Fibroblast of skin of right biceps (primary cell): ENCODE measurements at regions not wholly inside any gene's neighbourhood (a gene's known extent, or its start where the extent isn't known, plus 50 kb on each side); places are given as distances from the start of the nearest gene placed in this dataset.
"Not testable (repeated sequence)": the region's sequence is repeated elsewhere in the genome, so short reads cannot be mapped to it uniquely, and the experiment has no call there.

Source experiments
- DNase-seq: peaks from one replicate; pipeline ENCODE4 v3.0.0-alpha.2; 2013

DNA sequence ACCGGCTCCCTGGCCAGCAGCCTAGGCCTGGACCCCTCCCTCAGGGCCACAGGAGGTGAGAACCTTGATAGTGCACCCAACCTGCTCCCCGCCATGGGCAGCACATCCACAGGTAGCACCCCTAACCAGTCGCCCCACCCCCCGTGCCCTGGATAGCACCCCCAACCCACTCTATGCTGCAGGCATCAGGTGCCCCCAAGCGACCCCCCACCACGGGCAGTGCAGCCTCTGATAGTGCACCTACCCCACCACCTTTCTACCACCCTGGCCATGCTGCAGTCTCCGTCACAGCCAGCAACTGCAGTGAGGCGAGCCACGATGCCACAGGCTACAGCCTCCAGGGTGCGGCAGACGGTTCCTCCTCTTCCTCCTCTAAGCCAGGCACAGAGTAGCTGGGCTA, 55.6 kb downstream of the SOWAHC start:
- DNase-seq = no peak

DNA sequence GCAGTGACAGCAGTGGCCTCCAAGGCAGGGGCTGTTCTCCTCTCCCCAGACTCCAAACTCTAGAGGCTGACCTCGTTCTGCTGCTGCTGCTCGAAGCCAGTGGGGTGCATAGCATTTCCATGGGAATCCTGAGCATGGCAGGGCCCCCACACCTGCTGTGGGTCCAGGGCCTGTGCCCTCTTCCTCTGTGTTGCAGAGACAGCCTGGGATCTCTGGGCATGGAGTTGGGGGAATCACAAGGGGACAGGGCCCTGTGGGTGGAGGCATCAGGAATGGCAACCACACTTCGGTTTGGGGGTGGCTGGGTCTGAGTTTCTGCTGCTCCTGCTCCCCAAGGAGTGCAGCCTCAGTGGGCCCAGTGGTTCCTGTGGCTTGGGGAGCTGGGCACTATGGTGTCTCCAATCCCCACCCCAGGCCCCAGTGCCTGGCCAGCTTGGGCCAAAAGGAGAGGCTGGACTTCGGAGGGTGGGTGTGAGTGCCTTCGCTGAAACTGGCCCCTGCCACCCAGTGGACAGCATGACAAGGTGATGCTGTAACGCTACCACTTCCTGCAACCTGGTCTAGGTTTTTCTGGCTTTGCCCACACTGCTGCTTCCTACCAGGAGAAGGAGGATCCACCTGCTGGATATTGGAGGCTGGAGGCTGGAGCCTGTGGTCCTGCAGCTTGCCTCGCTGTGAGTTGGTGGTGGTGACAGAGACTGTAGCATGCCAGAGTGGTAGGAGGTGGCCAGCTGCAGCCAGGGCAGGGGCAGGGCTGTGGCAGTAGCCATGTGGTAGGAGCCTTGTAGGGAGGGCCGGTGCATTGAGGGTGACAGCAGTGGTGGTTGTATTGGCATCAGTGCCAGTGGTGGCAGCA, 56.6 kb downstream of the SOWAHC start:
- DNase-seq = no peak

DNA sequence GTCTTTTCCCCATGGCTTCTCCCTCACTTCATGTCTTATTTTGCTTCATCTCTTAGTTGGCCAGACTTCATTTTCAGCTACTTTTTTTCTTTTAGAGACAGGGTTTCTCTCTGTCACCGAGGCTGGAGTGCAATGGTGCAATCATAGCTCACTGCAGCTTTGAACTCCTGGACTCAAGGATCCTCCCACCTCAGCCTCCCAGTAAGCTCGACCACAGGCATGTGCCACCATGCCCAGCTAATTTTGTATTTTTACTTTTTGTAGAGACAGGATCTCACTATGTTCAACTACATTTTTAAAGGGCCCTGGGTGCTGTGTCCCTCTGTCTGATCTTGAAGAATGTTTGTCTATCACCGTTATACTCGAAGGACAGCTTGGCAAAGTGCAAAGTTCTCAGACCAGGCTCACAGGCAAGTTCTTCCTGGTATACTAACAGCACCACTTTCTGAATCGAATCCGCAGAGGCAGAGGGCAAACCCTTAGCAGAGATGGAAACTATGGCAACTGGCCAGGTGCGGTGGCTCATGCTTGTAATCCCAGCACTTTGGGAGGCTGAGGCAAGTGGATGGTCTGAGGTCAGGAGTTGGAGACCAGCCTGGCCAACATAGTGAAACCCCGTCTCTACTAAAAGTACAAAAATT, 60.9 kb downstream of the SOWAHC start:
- DNase-seq = no peak

DNA sequence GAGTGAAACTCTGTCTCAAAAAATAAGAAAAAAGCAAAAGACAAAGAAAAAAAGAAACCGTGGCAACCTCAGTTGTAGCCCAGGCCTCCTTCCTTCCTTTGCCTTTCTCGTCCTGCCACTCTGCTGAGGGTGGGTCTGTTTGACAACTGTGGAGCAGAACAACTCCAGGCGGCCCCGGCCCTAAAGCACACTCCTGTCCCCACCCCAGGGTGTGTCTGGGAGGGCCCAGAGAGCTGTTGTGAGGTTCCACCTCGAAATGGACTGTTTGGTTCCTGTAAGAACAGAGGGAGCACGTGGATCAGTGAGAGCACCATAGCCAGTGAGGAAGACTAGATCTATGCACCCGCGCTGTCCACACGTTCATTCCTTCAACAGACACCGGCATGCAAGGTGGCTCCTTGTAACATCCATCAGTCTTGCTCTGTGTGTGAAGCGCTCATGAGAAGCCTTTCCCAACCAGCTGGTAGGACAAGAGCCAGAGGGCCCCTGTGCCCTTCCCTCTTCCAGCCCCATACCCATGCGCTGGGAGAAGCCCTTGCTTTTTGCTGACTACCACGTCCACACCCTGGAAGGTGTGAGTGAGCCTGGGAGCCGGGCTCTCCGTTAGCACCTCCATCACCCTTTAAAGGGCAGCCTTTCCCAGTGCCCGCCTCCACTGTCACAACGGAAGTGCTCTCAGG, 61.6 kb downstream of the SOWAHC start:
- no peak for DNase-seq

DNA sequence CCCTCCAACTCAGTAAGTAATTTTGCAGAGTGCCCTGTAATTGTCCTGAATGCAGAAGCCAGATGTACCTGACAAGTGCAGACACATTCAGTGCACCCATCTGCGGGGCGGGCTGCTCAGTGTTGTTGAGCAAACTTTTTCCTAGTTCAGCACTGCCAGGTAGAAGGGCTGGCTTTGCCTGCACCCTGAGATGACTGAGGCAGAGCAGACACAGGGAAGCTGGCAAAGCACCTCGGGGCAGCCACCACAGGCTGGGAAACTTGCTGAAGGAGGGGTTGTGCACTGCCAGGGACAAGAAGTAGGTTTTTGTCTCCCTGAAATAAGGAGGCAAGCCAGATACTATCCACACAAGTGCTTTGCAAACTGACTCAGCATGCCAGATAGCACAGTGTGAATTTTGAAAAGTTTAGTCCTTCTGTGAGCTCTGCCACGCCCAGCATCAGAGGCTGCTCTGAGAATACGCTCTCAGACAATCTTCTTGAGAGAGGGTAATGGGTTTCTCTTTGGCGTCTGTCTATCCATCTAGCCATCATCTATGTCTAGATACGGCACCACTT, 62.3 kb downstream of the SOWAHC start:
- DNase-seq = no peak

DNA sequence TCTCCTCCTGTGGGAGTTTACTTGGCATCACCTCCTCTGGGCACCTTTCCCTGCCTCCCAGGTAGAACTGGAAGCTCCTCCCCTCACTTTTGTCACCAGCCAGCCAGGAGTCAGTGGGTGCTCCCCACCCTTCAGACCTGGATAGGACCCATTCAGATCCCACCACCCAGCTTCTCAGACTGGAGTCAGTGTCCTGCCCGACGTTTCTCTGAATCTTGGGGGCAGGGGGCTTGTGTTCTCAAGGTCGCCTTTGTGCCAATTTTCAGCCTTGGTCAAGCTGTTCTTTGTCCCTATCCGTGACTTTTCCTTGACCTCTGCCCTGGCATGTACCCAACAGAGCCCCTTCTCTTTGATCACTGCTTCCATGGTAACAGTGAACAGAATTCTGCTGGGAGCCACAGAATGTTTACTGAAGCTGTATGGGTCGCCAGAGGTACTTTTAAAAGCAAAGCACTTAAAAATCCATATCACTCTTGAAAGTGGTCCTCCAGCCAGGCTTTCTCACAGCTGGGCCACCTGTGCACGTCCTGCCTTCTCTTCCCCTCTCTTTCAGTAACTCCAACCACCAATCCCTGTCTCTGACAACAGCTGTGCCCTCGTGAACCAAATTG, 63.1 kb downstream of the SOWAHC start:
- DNase-seq = not testable (repeated sequence)

DNA sequence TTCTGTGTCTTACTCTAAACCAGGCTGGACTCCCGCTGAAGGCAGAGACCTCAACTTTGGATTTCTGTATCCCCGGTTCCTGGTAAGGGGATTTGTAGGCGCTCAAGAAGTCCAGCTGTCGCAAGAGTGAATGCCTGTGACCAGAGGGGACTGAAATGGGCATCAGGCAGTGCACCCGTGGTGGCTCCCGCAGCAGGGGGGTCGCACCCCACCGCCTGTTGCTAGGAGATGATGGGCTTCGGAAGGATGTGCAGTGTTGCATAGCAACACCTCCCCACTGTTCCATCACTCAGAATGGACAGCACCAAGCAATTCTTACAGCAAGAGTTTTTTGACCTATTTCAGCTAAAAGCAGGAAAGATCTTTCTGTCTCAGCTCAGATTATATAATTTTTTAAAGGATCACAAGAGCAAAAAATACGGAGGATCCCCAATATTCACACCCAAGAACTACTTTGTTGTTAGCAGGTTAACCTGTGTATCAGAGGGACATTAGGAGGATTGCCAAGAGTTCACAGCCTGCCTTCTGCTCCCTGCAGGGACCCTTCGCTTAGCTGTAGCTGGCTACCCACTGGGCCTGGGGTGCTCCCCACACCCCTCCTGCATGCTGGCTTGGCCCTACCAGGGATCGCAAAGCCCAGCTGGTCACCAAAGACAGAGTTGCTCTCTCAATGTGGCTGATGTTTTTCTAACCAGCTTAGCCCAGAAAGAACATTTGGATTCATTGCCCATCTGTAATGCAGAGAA, 63.8 kb downstream of the SOWAHC start:
- DNase-seq = no peak

DNA sequence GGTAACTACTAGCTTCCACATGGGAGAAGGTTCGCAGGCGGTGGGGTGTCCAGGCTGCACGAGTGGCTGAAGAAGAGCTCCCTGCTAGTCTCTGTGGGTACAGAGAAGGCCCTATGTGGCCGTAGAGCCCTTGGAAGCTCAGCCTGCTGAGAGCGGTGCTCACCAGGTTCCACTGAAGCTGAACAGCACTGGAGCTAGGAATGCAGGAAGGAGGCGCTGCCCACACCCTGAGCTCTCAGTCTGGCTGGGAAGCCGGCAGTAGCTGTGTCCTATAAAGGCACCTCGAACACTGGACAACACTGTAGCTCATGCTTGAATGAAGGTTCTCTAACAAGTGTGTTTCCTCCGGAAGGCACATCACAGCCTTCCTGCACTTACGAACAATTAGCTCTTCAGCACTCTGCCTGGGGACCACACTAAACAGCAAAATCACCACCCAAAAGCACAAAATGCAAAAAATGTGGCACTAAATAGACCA, 64.6 kb downstream of the SOWAHC start:
- not testable (repeated sequence) for DNase-seq

DNA sequence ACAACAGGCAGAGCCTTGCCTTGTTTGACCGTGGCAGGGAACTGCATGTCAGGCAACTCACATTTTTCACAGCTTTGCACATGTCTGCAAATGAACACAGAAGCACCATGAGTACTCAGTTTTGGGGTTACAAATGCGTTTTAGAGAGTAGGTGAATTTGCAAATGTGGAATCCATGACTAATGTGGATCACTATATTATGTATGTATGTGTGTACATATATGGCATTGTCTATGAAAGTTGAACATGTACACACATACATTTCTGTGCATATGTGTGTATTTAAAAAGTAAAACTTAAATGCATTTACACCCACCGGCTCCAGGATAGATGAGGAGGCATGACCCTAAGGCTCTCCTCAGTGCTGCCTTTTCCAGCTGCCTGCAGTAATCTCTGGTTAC, 65.1 kb downstream of the SOWAHC start:
- no peak for DNase-seq

DNA sequence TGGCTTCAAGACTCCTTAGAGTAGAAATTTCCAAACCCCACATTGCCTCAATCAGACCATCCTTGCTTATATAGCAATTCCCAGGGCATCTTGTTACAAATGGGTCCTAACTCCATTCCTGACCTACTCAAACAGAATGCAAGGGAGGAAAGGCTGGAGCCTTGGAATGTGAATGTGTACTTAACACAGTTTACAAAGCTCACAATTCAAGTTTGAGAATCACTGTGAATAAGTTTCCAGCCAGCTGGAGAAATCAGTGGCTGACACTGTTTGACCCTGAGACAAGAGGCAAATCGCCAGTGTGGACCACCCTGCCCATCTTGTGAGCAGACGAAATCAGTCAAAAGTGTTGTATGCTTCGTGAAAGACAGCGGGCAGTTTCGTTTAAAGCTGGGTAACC, 65.5 kb downstream of the SOWAHC start:
- DNase-seq = no peak

DNA sequence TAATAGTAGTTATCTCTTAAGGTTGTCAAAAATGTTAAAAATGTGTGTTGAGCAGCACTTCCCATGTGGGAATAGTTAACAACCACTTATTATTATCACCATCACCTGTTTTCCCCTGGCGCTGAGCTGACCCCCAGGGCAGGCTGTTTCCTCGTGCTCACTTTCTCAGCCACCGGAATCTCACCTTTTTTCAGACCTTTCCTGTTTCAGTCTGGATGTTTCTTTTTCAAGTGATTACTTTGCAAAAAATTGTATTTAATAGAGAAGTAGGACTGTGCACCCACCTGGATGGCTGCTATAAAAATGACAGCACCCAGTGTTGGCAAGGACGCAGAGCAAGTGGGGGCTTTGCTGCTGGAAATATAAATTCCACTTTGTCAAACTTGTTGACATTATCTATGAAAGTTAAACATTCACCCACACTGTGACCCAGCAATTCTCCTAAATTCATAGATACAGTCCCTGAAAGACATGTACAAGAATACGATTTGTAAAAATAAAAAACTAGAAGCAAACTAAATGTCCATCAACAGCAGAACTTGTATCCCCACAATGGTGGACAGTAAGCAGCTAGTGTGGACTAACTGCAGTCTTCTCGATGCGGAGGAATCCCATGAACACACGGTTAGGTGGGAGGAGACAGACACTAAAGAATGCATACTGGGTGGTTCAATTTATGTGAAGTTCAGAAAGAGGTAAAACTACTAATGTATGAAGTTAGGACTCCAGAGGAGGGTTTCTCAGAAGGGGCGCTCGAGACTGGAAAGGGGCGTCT, 66.5 kb downstream of the SOWAHC start:
- DNase-seq = peak; percentile 7

DNA sequence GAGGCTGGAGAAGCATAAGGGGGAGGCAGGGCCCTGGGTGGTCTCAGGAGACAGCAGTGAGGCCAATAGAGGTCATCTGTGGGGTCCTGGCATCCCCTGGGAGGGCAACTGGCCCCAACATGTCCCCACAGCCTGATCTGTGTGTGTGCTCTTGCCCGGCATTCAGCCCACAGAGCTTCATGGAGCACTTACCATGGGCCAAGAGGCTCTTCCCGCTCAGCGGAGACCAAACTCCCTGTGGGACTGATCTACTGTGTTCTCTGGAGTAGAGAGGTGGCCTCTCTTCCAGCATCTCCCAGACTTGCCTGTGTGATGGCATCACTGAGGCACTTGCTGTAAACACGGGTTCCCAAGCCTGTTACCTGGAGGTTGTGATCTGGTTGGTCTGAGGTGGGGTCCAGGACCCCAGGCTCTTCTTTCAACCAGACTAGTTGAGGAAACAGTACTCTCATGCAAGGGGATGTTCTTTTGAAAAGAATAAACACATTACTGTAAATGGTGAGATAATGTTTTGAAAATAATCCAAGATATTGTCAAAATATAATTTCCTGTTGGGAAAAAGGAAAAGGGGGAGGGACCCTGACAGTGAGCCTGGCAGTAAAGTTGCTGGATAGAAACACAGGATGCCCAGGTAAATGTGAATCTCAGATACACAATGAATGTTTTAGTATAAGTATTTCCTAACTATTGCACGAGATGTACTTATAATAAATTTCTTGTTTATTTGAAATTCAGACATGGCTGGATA, 67.6 kb downstream of the SOWAHC start:
- no peak for DNase-seq

DNA sequence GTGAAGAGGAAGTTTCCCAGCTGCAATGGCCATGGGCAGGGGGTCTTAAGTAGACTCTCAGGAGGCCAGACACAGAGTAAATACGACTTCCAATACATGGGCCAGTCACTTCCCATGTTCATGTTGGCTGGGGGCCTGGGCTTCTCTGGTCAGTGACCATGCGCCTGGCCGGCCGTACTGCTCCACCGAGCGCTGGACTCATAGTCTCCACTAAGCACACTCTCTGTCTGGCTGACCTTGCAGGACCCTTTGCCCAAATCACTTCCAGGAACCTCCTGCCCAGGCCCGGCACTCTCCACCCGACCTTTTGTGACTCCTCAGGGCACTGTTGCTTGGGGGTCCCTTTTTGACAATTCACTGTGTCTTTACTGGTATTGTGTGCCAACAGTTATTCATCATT, 69.3 kb downstream of the SOWAHC start:
- DNase-seq = no peak

DNA sequence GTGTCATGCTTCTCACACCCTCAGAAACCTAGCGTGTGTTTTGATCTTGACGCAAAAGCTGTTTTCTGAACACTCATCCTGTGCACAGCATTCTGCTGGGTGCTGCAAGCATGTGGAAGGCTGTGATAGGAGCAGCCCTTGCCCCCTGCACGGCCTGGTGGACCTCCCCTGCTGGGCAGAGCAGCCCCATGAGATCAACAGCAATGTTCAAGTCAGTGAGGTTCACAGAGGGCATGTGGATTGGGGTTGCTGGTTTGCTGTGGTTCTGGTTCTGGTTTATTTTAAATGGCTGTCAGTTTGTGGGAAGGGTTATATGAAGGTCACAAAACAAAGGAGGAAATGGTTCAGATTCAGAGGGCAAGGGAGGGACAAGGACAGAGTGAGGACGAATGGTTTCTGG, 71.3 kb downstream of the SOWAHC start:
- DNase-seq = no peak

DNA sequence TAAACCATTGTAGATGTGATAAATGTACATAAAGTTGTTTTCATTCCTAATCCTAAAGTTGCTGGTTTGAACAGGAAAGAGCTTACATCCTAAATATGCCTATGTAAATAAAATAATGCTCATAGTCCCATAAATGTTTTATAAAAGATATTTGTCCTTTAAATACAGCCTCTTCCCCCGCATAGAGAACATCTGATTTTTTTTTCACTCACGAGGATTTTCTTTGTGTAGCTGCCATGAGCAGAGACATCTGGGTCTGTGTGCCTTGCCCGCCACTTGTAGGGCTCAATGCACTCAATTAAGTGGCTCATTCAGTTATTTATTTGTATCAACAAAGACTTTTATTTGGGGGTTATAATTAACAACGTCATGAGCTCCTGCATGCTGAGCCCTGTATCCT, 72.8 kb downstream of the SOWAHC start:
- no peak for DNase-seq

DNA sequence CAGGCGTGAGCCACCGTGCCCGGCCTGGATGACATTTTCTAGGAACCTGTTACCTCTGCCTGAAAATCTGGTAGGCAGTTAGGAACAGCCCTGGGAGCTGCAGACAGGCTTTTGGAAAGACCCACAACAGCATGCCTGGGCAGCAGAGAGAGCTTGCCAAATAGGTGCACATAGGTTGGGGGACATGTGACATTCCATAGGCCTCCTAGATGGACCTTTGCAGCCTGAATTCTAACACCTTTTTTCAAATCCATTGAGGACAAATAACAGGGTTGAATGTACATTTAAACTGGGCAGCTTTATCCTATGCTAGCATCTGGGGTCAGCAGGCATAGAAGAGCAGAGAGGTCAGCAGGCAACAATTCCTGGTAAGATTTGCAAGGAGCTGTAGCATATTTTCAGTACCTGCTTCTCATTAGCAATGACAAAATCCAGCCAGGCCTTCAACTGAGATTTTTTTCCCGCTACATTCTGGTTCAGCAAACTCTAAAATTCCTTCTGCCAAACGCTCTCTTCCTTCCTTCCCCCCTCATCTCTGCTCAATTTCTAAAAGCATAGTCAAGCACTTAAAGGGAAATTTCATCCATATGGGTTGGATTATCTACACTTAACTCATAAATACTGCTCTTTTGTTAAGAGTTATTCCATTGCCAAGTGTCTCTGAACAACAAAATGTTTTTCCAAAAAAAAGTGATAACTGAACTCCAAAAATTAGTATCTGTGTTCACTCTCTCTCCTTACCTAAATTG, 75.2 kb downstream of the SOWAHC start:
- peak; percentile 26 for DNase-seq

DNA sequence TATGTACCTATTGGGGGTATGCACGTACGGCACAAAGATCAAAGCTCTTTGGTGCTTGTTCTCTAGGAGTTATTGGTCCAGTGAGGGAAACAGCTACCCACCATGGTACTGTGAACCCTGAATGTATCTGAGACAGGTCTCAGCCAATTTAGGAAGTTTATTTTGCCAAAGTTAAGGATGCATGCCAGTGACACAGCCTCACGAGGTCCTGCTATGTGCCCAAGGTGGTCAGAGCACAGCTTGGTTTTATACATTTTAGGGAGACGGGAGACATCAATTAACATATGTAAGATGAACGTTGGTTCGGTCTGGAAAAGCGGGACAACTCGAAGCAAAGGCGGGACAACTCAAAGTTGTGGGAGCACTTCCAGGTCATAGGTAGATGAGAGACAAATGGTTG, 75.8 kb downstream of the SOWAHC start:
- no peak for DNase-seq

DNA sequence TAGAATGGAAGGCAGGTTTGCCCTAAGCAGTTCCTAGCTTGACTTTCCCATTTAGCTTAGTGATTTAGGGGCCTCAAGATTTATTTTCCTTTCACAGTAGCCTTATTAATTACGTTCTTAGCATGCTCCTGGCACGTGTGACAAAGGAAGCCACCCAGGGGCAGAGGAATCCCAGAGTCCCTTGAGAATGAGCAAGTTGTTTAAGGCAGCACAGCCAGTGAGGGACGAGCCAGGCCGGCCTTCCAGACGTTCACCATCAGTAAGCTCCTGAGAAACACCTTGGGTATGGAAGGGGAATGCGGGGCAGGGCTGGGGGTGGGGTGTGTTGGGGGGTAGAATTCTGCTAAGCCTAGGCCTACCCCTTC, 76.3 kb downstream of the SOWAHC start:
- DNase-seq = no peak

DNA sequence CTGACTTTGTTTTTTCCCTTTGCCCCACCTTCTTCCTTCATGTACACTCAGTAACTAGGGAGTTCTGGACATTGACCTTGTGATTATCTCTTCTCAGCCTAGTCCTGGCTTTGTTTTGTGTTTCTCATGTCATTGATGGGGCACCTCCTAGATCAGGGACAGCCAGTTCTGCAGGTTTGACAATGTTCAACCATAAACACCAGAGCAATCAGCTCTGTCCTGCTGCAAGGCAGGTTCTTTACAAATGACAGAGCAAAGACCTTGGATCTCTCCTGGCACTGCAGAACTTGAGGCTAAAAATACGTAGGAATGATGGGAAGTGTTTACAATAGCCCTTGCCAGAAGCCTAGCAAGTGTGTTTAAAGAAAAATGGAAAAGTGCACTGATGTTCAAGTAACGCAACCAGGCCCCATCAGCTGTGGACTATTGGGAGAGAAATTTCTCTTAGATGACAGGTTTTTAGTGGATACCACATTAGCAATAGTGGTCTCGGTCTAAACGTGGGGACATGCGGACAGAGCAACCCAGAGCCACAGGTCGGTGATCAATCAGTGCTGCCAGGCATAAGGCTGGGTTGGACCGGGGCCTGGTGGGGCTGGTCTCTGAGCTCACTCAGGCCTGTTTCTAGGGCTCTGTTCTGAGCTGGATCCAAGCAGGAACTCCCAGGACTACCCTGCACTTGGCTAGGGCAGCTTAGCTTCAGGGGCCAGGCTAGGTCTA, 76.8 kb downstream of the SOWAHC start:
- no peak for DNase-seq
